Right atrium auricular region (tissue), 2 donors: ENCODE measurements at regions not wholly inside any gene's neighbourhood (a gene's known extent, or its start where the extent isn't known, plus 50 kb on each side); places are given as distances from the start of the nearest gene placed in this dataset.

ENCODE experiments used
- DNase-seq: peaks from one replicate; pipeline ENCODE4 v3.0.0-alpha.2; 2019; ENCODE audit warnings: low spot score
- H3K27ac ChIP-seq, 2 donors: fragments of 200-600 bp; sonication (generic); 1 replicate in 1 of 2; 2 replicates in 1 of 2; pipeline ENCODE4 v1.5.1; 2016 to 2019
- H3K27me3 ChIP-seq, 2 donors: fragments of 200-600 bp; sonication (generic); one replicate each; pipeline versions ENCODE4 v1.5.1 to v1.6.0; 2017 to 2019
- H3K36me3 ChIP-seq: fragments of 200-600 bp; sonication (generic); one replicate; pipeline ENCODE4 v1.5.1; 2016
- H3K4me1 ChIP-seq, 2 donors: fragments of 200-600 bp; sonication (generic); one replicate each; pipeline versions ENCODE4 v1.5.1 to v1.6.0; 2017 to 2019
- H3K4me3 ChIP-seq, 2 donors: fragments of 200-600 bp; sonication (generic); 1 replicate in 1 of 2; 2 replicates in 1 of 2; pipeline ENCODE4 v1.5.1; 2017 to 2019; ENCODE audit warnings: mild to moderate bottlenecking in 1 of 2, moderate library complexity in 1 of 2
- H3K9me3 ChIP-seq, 2 donors: fragments of 200-600 bp; sonication (generic); one replicate each; pipeline ENCODE4 v1.5.1; 2019
- TF ChIP-seq, protein P1 (sequence below), 2 donors: fragments of 200-600 bp; sonication (generic); IDR thresholded peaks; one replicate each; pipeline ENCODE4 v1.5.1; 2019; ENCODE audit warnings: antibody characterized with exemption in 2 of 2

DNA sequence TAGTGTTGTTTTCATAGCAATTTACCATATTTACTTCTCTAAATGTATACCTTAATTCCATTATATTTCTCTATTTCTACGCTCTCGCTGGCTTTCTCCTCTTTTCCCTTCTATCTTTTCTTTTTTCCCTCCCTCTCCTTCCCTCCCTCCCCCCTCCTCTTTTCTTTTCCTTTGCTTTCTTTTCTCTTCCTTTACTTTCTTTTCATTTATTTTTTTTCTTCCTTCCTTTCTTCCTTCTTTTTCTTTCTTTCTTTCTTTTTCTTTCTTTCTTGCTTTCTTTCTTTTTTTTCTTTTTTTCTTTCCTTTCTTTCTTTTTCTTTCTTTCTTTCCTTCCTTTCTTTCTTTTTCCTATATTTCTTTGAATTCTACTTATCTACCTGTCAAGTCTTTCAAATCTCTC lies 533.0 kb upstream of the POT1 start:
- DNase-seq = no peak
- H3K4me3 ChIP-seq = no peak overlapping the region
- TF ChIP-seq, protein P1, sequence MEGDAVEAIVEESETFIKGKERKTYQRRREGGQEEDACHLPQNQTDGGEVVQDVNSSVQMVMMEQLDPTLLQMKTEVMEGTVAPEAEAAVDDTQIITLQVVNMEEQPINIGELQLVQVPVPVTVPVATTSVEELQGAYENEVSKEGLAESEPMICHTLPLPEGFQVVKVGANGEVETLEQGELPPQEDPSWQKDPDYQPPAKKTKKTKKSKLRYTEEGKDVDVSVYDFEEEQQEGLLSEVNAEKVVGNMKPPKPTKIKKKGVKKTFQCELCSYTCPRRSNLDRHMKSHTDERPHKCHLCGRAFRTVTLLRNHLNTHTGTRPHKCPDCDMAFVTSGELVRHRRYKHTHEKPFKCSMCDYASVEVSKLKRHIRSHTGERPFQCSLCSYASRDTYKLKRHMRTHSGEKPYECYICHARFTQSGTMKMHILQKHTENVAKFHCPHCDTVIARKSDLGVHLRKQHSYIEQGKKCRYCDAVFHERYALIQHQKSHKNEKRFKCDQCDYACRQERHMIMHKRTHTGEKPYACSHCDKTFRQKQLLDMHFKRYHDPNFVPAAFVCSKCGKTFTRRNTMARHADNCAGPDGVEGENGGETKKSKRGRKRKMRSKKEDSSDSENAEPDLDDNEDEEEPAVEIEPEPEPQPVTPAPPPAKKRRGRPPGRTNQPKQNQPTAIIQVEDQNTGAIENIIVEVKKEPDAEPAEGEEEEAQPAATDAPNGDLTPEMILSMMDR (IDR thresholded peaks at IDR 0.05) = no peak
- H3K9me3 ChIP-seq = peaks cover 0 to 23% of the 10 kb centered on the region in 2 donors
- no peak overlapping the region for H3K27ac ChIP-seq
- H3K36me3 ChIP-seq = no peaks in the 10 kb centered on the region
- H3K27me3 ChIP-seq = no peaks in the 10 kb centered on the region
- no peaks in the 10 kb centered on the region for H3K4me1 ChIP-seq

DNA sequence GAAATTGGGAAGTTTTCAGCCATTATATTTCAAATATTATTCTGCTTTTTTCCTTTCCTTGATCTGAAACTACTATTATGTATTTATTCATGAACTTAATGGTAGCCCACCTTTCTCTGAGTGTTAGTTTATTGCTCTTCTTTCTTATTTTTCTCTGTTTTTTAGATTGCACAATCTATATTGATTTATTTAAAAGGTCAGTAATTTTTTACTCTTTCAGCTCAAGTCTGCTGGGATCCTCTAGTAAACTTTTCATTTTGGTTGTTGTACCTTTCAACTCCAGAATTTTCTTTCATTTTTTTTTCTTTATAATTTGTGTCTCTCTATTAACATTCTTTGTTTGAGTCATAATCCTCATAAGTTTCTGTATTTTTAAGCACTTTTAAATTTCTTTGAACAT lies 529.4 kb upstream of the POT1 start:
- TF ChIP-seq, protein P1 (IDR thresholded peaks at IDR 0.05) = no peak
- H3K9me3 ChIP-seq = peaks cover 0 to 23% of the 10 kb centered on the region in 2 donors

DNA sequence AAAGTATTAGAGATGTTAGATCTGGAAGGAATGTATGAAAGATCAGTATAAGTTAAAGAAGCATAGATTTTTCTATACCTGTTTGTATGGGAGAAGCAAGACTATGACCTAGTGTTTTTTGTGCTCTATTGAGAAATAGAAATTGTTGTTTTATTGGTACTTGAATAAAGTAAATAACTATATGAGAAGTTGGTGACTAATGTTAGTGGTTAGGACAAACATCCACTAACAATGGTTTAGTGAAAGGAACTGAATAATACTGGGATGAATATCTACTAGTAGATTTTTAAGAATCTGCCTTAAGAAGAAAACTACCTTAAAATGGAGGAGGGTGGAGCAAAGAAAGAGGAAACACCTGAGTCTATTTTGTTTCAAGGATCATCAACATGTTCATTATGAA lies 521.1 kb upstream of the POT1 start:
- H3K4me3 ChIP-seq = no peak overlapping the region
- DNase-seq = no peak
- no peaks in the 10 kb centered on the region for H3K27me3 ChIP-seq
- TF ChIP-seq, protein P1 (IDR thresholded peaks at IDR 0.05) = no peak
- H3K36me3 ChIP-seq = no peaks in the 10 kb centered on the region
- no peak overlapping the region for H3K27ac ChIP-seq
- H3K4me1 ChIP-seq = no peaks in the 10 kb centered on the region
- no peaks in the 10 kb centered on the region for H3K9me3 ChIP-seq

More for the DNA sequence above, 529.4 kb upstream of the POT1 start:
- Histone ChIP-seq H3K36me3 (no peaks in the 10 kb centered on the region), H3K4me3 (no peak overlapping the region), H3K27me3 (no peaks in the 10 kb centered on the region), H3K4me1 (no peaks in the 10 kb centered on the region), H3K27ac (no peak overlapping the region)
- no peak for DNase-seq

- H3K36me3 ChIP-seq = no peaks in the 10 kb centered on the region
Measured at GRCh38 chr7:125445836-125446235, 516.2 kb upstream of the POT1 start.

DNA sequence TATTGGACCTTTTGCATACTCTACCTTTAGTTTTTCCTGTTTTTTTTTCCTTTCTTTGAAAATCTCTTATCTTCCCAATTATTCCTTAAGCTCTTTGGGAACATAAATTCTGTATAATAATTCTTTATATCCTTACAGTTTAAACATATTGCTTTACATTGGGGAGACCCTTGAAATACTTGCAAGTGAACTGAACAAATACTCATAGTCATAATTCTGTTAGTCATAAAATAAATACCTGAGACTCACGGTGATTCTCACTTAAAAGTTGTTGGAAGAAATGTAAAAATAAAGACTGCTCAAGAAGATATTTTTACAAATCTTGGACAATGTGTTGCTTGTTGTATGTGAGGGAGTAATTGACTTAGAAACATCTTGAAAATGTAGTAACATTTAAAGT lies 515.2 kb upstream of the POT1 start:
- Histone ChIP-seq H3K27ac (no peak overlapping the region), H3K27me3 (no peaks in the 10 kb centered on the region), H3K4me1 (no peaks in the 10 kb centered on the region), H3K9me3 (no peaks in the 10 kb centered on the region), H3K4me3 (no peak overlapping the region), H3K36me3 (no peaks in the 10 kb centered on the region)
- no peak for DNase-seq
- TF ChIP-seq, protein P1 (IDR thresholded peaks at IDR 0.05) = no peak

More at GRCh38 chr7:125445836-125446235, 516.2 kb upstream of the POT1 start:
- H3K9me3 ChIP-seq = no peaks in the 10 kb centered on the region
- H3K27ac ChIP-seq = no peak overlapping the region
- no peaks in the 10 kb centered on the region for H3K27me3 ChIP-seq
- no peaks in the 10 kb centered on the region for H3K4me1 ChIP-seq
- no peak for DNase-seq
- TF ChIP-seq, protein P1 (IDR thresholded peaks at IDR 0.05) = no peak
- no peak overlapping the region for H3K4me3 ChIP-seq

DNA sequence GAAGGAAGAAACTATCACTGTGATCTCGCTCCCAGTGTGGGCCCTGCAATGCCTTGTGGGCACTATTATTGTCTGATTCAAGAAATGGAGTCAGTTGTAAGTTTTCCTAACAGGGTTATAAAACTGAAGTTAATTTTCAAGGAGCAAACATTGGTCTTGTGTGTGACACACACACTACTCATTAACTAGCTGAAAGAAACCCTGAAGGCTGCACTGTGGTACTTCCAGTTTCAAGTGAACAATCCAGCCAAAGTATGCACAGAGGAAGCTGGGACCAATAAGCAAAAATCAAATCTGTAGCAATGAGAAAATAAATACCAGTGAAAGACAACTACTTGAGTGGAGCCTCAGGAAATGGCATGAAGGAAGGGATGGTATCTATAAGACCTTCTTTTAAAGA lies 506.6 kb upstream of the POT1 start:
- TF ChIP-seq, protein P1 (IDR thresholded peaks at IDR 0.05) = no peak
- Histone ChIP-seq H3K4me1 (no peaks in the 10 kb centered on the region), H3K9me3 (no peaks in the 10 kb centered on the region), H3K36me3 (no peaks in the 10 kb centered on the region), H3K4me3 (no peak overlapping the region), H3K27ac (no peak overlapping the region), H3K27me3 (no peaks in the 10 kb centered on the region)
- DNase-seq = no peak
